Gastrocnemius medialis (tissue), 4 donors: ENCODE measurements at regions not wholly inside any gene's neighbourhood (a gene's known extent, or its start where the extent isn't known, plus 50 kb on each side); places are given as distances from the start of the nearest gene placed in this dataset.

ENCODE experiments used
- ATAC-seq, 2 donors: fragments of 150-250 bp; one replicate each; pipeline ENCODE4 v1.9.1; 2016
- DNase-seq, 2 donors: peaks; one replicate each; pipeline ENCODE4 v3.0.0-alpha.2; 2019
- H3K27ac ChIP-seq, 4 donors: fragments of 200-600 bp; sonication (generic); 1 replicate in 1 of 4; 2 replicates in 3 of 4; pipeline ENCODE4 v1.5.1; 2016 to 2018; ENCODE audit warnings: mild to moderate bottlenecking in 2 of 4, moderate library complexity in 1 of 4
- H3K27me3 ChIP-seq, 3 donors: fragments of 200-600 bp; sonication (generic) in 2 of 3; 1 replicate in 1 of 3; 2 replicates in 2 of 3; pipeline versions ENCODE4 v1.5.1 to v1.6.0; 2016 to 2019; ENCODE audit warnings: mild to moderate bottlenecking in 1 of 3, moderate library complexity in 1 of 3
- H3K36me3 ChIP-seq, 2 donors: fragments of 200-600 bp; sonication (generic) in 1 of 2; one replicate each; pipeline ENCODE4 v1.5.1; 2017 to 2018
- H3K4me1 ChIP-seq, 2 donors: fragments of 200-600 bp; sonication (generic) in 1 of 2; one replicate each; pipeline ENCODE4 v1.5.1; 2016 to 2017; ENCODE audit warnings: mild to moderate bottlenecking in 2 of 2
- H3K4me3 ChIP-seq, 4 donors: fragments of 200-600 bp; sonication (generic) in 3 of 4; 1 replicate in 1 of 4; 2 replicates in 3 of 4; pipeline ENCODE4 v1.5.1; 2016 to 2019; ENCODE audit warnings: mild to moderate bottlenecking in 2 of 4
- H3K9me3 ChIP-seq, 3 donors: fragments of 200-600 bp; sonication (generic) in 2 of 3; 1 replicate in 1 of 3; 2 replicates in 2 of 3; pipeline ENCODE4 v1.5.1; 2016 to 2019
- POLR2A ChIP-seq, 2 donors: fragments of 450-650 bp; IDR thresholded peaks; one replicate each; pipeline ENCODE4 v1.6.1; 2017; ENCODE audit warnings: antibody characterized with exemption in 2 of 2, mild to moderate bottlenecking in 2 of 2, moderate library complexity in 2 of 2
- in situ Hi-C, 4 donors: fragments of 200-750 bp; cut with MboI; loops; one replicate each; pipeline versions ENCODE4 v1.15.0 to v1.8.0; 2017; ENCODE audit warnings: low sequenced_read_pairs in 4 of 4
- intact Hi-C: fragments of 100-400 bp; cut with DNase I; formaldehyde crosslinking; loops from one replicate; pipeline ENCODE4 v1.15.1; 2023; ENCODE audit warnings: low total_unique reads
- TF ChIP-seq, protein P1 (sequence below), 5 experiments: fragments of 450-650 bp in 3 of 5; fragments of 200-600 bp in 2 of 5; sonication (generic) in 2 of 5; IDR thresholded peaks in 4 of 5; conservative IDR thresholded peaks in 1 of 5; 1 replicate in 4 of 5; 2 replicates in 1 of 5; pipeline ENCODE4 v1.5.1; 2016 to 2019; ENCODE audit warnings: antibody characterized with exemption in 5 of 5, mild to moderate bottlenecking in 3 of 5, moderate library complexity in 3 of 5

- Histone ChIP-seq H3K4me3 (no peak overlapping the region), H3K4me1 (no peaks in the 10 kb centered on the region), H3K36me3 (no peaks in the 10 kb centered on the region), H3K27me3 (no peaks in the 10 kb centered on the region), H3K9me3 (no peaks in the 10 kb centered on the region), H3K27ac (no peak overlapping the region)
- intact Hi-C loops (no loop called here), in situ Hi-C loops (no loop called here)
- DNase-seq (no peak), ATAC-seq (no peak)
- TF ChIP-seq, protein P1, sequence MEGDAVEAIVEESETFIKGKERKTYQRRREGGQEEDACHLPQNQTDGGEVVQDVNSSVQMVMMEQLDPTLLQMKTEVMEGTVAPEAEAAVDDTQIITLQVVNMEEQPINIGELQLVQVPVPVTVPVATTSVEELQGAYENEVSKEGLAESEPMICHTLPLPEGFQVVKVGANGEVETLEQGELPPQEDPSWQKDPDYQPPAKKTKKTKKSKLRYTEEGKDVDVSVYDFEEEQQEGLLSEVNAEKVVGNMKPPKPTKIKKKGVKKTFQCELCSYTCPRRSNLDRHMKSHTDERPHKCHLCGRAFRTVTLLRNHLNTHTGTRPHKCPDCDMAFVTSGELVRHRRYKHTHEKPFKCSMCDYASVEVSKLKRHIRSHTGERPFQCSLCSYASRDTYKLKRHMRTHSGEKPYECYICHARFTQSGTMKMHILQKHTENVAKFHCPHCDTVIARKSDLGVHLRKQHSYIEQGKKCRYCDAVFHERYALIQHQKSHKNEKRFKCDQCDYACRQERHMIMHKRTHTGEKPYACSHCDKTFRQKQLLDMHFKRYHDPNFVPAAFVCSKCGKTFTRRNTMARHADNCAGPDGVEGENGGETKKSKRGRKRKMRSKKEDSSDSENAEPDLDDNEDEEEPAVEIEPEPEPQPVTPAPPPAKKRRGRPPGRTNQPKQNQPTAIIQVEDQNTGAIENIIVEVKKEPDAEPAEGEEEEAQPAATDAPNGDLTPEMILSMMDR (IDR thresholded peaks at IDR 0.05 in 4 of 5, conservative IDR thresholded peaks at IDR 0.05 in 1 of 5), result no peak
- no peak for TF ChIP-seq POLR2A (IDR thresholded peaks at IDR 0.05)
Measured at GRCh38 chr16:51868631-51869030, 678.3 kb downstream of the TOX3 start.

DNA sequence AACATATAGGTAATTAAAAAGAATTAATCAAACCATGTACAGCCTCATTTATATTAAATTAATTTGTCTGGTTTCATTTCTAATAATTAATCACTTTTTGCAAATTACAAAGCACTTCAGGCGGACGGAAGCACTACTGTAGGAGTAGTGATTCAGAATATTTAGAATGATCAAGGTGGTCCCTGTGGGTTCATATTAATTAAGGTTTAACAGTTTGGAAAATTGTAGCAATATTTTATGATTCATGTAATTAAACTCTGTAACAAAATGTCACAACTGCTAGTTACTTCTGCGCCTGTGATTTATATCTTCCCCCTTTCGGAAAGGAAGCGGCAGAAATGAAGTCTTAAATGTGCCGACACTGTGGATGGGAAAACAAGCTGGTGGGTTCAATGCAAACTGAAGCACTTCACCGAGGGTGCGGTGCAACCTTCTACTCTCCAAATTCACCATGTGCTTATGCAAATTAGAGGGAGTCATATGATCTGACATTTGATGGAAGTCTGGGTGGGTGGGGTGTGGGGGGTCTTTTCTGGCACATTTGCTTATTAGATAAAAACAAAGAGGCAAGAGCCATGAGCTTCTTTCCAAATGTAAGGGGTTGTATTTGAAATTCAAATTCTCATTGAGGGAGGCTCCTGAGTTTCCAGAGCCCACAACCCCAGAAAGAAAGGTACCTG lies 679.4 kb downstream of the TOX3 start:
- TF ChIP-seq, protein P1 (IDR thresholded peaks at IDR 0.05 in 4 of 5, conservative IDR thresholded peaks at IDR 0.05 in 1 of 5), result no peak
- intact Hi-C loops, result no loop called here
- in situ Hi-C loops, result no loop called here
- DNase-seq (no peak), ATAC-seq (no peak)
- Histone ChIP-seq H3K4me3 (no peak overlapping the region), H3K27ac (no peak overlapping the region), H3K9me3 (no peaks in the 10 kb centered on the region), H3K27me3 (no peaks in the 10 kb centered on the region), H3K4me1 (no peaks in the 10 kb centered on the region), H3K36me3 (no peaks in the 10 kb centered on the region)

- ATAC-seq (no peak), DNase-seq (no peak)
- no peaks in the 10 kb centered on the region for H3K9me3 ChIP-seq
- H3K4me3 ChIP-seq, result no peak overlapping the region
- no peak overlapping the region for H3K27ac ChIP-seq
- in situ Hi-C loops (no loop called here), intact Hi-C loops (no loop called here)
- no peaks in the 10 kb centered on the region for H3K27me3 ChIP-seq
- TF ChIP-seq, protein P1 (IDR thresholded peaks at IDR 0.05 in 4 of 5, conservative IDR thresholded peaks at IDR 0.05 in 1 of 5), result no peak
- no peak for TF ChIP-seq POLR2A (IDR thresholded peaks at IDR 0.05)
- no peaks in the 10 kb centered on the region for H3K4me1 ChIP-seq
- H3K36me3 ChIP-seq, result no peaks in the 10 kb centered on the region
Measured at GRCh38 chr16:51864575-51864974, 682.4 kb downstream of the TOX3 start.

GRCh38 chr16:51854401-51854951 lies 692.5 kb downstream of the TOX3 start:
- Histone ChIP-seq H3K4me3 (no peak overlapping the region), H3K27me3 (no peaks in the 10 kb centered on the region), H3K36me3 (no peaks in the 10 kb centered on the region), H3K27ac (no peak overlapping the region), H3K9me3 (no peaks in the 10 kb centered on the region), H3K4me1 (no peaks in the 10 kb centered on the region)
- TF ChIP-seq POLR2A (IDR thresholded peaks at IDR 0.05), result no peak
- TF ChIP-seq, protein P1 (IDR thresholded peaks at IDR 0.05 in 4 of 5, conservative IDR thresholded peaks at IDR 0.05 in 1 of 5), result no peak
- ATAC-seq, result no peak
- DNase-seq, result no peak
- intact Hi-C loops (no loop called here), in situ Hi-C loops (no loop called here)

DNA sequence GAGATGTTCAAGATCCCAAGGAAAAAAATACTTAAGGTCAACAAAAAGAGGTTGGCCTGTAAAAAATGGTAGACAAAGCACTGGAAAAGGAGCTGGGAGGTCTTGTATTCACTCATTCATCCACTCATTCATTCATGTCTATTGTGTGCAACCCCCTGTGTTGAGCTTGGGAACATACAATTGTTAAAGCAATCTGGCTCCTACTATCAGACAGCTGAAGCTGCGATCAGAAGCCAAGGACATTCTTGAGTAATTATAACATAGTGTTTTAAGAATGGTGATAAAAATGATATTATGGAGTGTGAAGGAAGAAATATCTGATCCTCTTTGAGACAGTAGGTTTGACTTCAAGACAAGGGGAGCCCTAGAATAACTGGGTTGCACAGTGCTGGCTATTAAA lies 693.4 kb downstream of the TOX3 start:
- in situ Hi-C loops (no loop called here), intact Hi-C loops (no loop called here)
- no peaks in the 10 kb centered on the region for H3K4me1 ChIP-seq
- H3K4me3 ChIP-seq, result no peak overlapping the region
- H3K9me3 ChIP-seq, result no peaks in the 10 kb centered on the region
- H3K27me3 ChIP-seq, result no peaks in the 10 kb centered on the region
- H3K27ac ChIP-seq, result no peak overlapping the region
- no peak for DNase-seq
- TF ChIP-seq, protein P1 (IDR thresholded peaks at IDR 0.05 in 4 of 5, conservative IDR thresholded peaks at IDR 0.05 in 1 of 5), result no peak
- no peak for TF ChIP-seq POLR2A (IDR thresholded peaks at IDR 0.05)
- H3K36me3 ChIP-seq, result no peaks in the 10 kb centered on the region
- ATAC-seq, result no peak
